Muscle layer of colon (tissue), 2 donors: ENCODE measurements at regions not wholly inside any gene's neighbourhood (a gene's known extent, or its start where the extent isn't known, plus 50 kb on each side); places are given as distances from the start of the nearest gene placed in this dataset.

Experiments used
- H3K27ac ChIP-seq: one replicate; pipeline ENCODE4 v1.7.0; 2013; ENCODE audit warnings: low read depth, mild to moderate bottlenecking, low read length, moderate library complexity
- H3K27me3 ChIP-seq, 2 donors: one replicate each; pipeline ENCODE4 v1.7.0; 2013; ENCODE audit warnings: low read length in 2 of 2, mild to moderate bottlenecking in 2 of 2; ENCODE audit not compliant: insufficient read depth in 2 of 2, control insufficient read depth in 1 of 2
- H3K36me3 ChIP-seq: one replicate; pipeline ENCODE4 v1.7.0; 2013; ENCODE audit warnings: mild to moderate bottlenecking, low read length; ENCODE audit not compliant: insufficient read depth
- H3K4me1 ChIP-seq: one replicate; pipeline ENCODE4 v1.7.0; 2013; ENCODE audit warnings: mild to moderate bottlenecking, low read length; ENCODE audit not compliant: insufficient read depth
- H3K4me3 ChIP-seq, 2 donors: one replicate each; pipeline ENCODE4 v1.7.0; 2013; ENCODE audit warnings: low read length in 2 of 2, low read depth in 1 of 2, mild to moderate bottlenecking in 1 of 2, moderate library complexity in 1 of 2
- H3K9ac ChIP-seq: one replicate; pipeline ENCODE4 v1.7.0; 2013; ENCODE audit warnings: low read length
- H3K9me3 ChIP-seq: one replicate; pipeline ENCODE4 v1.7.0; 2013; ENCODE audit warnings: mild to moderate bottlenecking, low read length
- donor health status: abdominal sarcoma.
- donor health status: Adenocarcinoma of cecum.

- Histone ChIP-seq H3K9ac (no peak overlapping the region), H3K27me3 (no peaks in the 10 kb centered on the region), H3K4me1 (peaks cover 5% of the 10 kb centered on the region), H3K36me3 (no peaks in the 10 kb centered on the region), H3K9me3 (no peaks in the 10 kb centered on the region), H3K4me3 (no peak overlapping the region), H3K27ac (no peak overlapping the region)
These were observed 55.0 kb upstream of the FGGY start for GRCh38 chr1:59241909-59242308.

GRCh38 chr1:59242370-59242769 lies 54.5 kb upstream of the FGGY start:
- Histone ChIP-seq H3K4me3 (no peak overlapping the region), H3K27ac (no peak overlapping the region), H3K36me3 (no peaks in the 10 kb centered on the region), H3K9me3 (no peaks in the 10 kb centered on the region), H3K9ac (no peak overlapping the region), H3K27me3 (no peaks in the 10 kb centered on the region), H3K4me1 (peaks cover 5% of the 10 kb centered on the region)

GRCh38 chr1:59243550-59243949 lies 53.3 kb upstream of the FGGY start:
- H3K4me3 ChIP-seq, result no peak overlapping the region
- no peak overlapping the region for H3K27ac ChIP-seq
- no peaks in the 10 kb centered on the region for H3K9me3 ChIP-seq
- H3K9ac ChIP-seq, result no peak overlapping the region
- no peaks in the 10 kb centered on the region for H3K27me3 ChIP-seq
- H3K36me3 ChIP-seq, result no peaks in the 10 kb centered on the region
- peaks cover 5% of the 10 kb centered on the region for H3K4me1 ChIP-seq

- Histone ChIP-seq H3K9ac (no peak overlapping the region), H3K4me3 (no peak overlapping the region), H3K27ac (no peak overlapping the region), H3K4me1 (peaks cover 5% of the 10 kb centered on the region), H3K36me3 (no peaks in the 10 kb centered on the region), H3K9me3 (no peaks in the 10 kb centered on the region), H3K27me3 (no peaks in the 10 kb centered on the region)
These were observed 52.9 kb upstream of the FGGY start for GRCh38 chr1:59243978-59244377.

GRCh38 chr1:59244891-59245290 lies 52.0 kb upstream of the FGGY start:
- Histone ChIP-seq H3K27ac (no peak overlapping the region), H3K4me3 (no peak overlapping the region), H3K4me1 (peaks cover 10% of the 10 kb centered on the region), H3K9me3 (no peaks in the 10 kb centered on the region), H3K36me3 (no peaks in the 10 kb centered on the region), H3K9ac (no peak overlapping the region), H3K27me3 (no peaks in the 10 kb centered on the region)
